ENCODE measurements at regions not wholly inside any gene's neighbourhood (a gene's known extent, or its start where the extent isn't known, plus 50 kb on each side); places are given as distances from the start of the nearest gene placed in this dataset.
A peak's percentile ranks its signal among the peaks of the same experiment; 100 is the strongest.
"Not testable (repeated sequence)": the region's sequence is repeated elsewhere in the genome, so short reads cannot be mapped to it uniquely, and the experiment has no call there.

- DNase-seq = no peak
Measured at GRCh38 chr13:50200569-50200968, 185.3 kb downstream of the KCNRG start.

- no peak for DNase-seq
Measured at GRCh38 chr13:50200988-50201387, 185.7 kb downstream of the KCNRG start.

GRCh38 chr13:50202485-50202884 is 187.2 kb downstream of the KCNRG start:
- no peak for DNase-seq

- DNase-seq = no peak
Measured at GRCh38 chr13:50203256-50203941, 188.2 kb downstream of the KCNRG start.

GRCh38 chr13:50205581-50205980 is 190.3 kb downstream of the KCNRG start:
- DNase-seq = no peak

GRCh38 chr13:50208826-50209335 is 193.6 kb downstream of the KCNRG start:
- DNase-seq = no peak

GRCh38 chr13:50209631-50210030 is 194.4 kb downstream of the KCNRG start:
- no peak for DNase-seq

GRCh38 chr13:50213526-50213925 is 198.3 kb downstream of the KCNRG start:
- DNase-seq = no peak

- DNase-seq = no peak
Measured at GRCh38 chr13:50214514-50214913, 199.3 kb downstream of the KCNRG start.

- no peak for DNase-seq
Measured at GRCh38 chr13:50215399-50215798, 200.2 kb downstream of the KCNRG start.

GRCh38 chr13:50219743-50220142 is 204.5 kb downstream of the KCNRG start:
- no peak for DNase-seq

GRCh38 chr13:50220938-50221337 is 205.7 kb downstream of the KCNRG start:
- DNase-seq = no peak

- peak; percentile 52 for DNase-seq
Measured at GRCh38 chr13:50222569-50223332, 207.5 kb downstream of the KCNRG start.

- no peak for DNase-seq
Measured at GRCh38 chr13:50224534-50224933, 209.3 kb downstream of the KCNRG start.

GRCh38 chr13:50225193-50226155 is 210.2 kb downstream of the KCNRG start:
- no peak for DNase-seq

- DNase-seq = no peak
Measured at GRCh38 chr13:50226515-50227155, 211.4 kb downstream of the KCNRG start.

GRCh38 chr13:50227361-50227760 is 212.1 kb downstream of the KCNRG start:
- DNase-seq = no peak

- DNase-seq = no peak
Measured at GRCh38 chr13:50228527-50228926, 213.3 kb downstream of the KCNRG start.

GRCh38 chr13:50229960-50230661 is 214.9 kb downstream of the KCNRG start:
- peak; percentile 36 for DNase-seq

GRCh38 chr13:50230662-50230978 is 215.4 kb downstream of the KCNRG start:
- no peak for DNase-seq

GRCh38 chr13:50233574-50233973 is 218.3 kb downstream of the KCNRG start:
- DNase-seq = not testable (repeated sequence)
